ENCODE measurements at regions not wholly inside any gene's neighbourhood (a gene's known extent, or its start where the extent isn't known, plus 50 kb on each side); places are given as distances from the start of the nearest gene placed in this dataset.
"Not testable (repeated sequence)": the region's sequence is repeated elsewhere in the genome, so short reads cannot be mapped to it uniquely, and the experiment has no call there.

DNA sequence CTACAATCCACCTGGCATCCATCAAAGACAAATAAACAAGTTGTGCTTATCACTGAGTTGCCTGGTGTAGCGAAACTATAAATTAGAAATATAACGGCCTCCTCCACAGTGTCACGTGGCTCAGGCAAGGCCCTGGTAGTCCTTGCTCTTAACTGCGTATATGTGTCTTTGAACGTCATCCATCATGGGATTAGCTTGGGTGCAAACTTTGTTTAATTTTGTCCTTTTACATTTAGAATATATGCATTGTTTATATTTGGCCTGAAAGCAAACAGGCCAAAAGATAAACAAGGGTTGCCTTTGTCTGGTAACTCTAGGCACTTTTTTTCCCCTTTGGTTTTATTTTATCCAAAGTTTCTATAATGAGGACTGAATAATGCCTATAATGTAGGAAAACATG is 184.9 kb downstream of the KIT start:
- DNase-seq: no peak

DNA sequence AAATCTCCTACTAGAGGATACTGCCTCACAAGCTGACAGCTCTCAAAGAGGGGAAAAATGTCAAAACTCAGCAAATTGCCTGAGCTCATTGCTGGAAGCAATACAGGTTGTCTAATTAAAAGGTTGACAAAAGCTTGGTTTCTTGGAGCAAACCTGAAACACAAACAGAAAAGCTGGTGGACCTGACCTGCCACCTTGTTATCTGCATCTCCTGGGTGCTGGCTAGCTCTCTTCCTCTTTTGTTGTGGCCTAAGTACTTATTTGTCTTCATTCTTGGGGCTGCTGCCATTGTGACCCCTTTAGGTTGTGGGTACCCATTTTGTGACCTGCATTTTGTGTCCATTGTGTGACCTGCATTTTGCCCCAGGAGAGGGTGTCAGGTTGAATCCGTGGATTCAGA is 184.5 kb downstream of the KIT start:
- DNase-seq: no peak

DNA sequence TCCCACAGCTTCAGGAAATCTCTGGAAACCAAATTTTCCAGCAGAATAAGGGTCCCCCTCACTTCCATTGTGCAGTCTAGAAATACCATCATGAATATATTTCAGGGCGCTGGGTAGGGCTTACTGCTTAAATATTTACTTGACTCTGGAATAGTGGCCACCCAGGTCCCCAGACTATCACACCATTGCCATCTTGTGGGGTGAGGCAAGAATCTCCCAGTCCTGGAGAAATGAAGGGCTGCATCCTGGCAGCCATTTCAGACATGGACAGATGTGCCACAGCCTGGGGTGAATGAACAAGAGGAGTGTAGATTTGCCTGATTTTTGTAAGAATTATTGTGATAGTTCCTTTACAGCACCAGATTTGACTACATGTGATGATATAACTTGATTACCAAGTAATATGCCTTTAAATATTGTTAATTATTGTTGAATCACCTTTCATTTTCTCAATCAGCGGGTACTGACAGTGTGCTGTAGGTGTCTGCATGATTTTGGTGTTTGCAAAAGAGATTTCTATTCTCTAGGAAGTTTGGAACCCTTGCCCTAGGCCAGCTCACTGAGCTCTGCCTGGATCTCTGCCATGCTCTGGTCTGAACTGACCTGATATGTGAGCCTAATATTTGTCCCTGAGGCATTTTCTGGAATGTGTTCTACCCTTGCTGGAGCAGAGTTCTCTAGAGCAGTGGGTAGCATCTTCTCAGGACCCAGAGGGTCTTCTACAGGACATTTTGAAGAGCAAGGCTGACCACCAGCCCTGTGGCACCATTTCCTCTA is 183.4 kb downstream of the KIT start:
- no peak for DNase-seq

DNA sequence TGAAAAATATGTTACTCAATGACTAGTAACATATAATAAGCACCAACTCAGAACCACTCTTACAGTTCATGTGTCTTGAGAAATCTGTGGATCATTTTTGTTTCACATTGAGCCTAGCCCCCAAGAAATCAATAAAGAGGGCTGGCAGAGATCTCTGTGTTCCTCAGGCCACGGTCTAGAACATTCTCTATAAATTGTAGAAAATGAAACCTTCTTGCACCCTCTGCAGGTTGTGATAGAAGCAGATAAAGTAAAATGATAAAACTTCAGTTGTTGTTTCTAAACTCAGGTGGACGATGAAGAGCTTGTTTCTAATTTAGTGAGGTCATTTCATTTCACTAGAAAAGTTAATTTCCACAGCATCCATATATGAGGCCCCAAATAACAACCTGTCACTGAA is 182.7 kb downstream of the KIT start:
- no peak for DNase-seq

DNA sequence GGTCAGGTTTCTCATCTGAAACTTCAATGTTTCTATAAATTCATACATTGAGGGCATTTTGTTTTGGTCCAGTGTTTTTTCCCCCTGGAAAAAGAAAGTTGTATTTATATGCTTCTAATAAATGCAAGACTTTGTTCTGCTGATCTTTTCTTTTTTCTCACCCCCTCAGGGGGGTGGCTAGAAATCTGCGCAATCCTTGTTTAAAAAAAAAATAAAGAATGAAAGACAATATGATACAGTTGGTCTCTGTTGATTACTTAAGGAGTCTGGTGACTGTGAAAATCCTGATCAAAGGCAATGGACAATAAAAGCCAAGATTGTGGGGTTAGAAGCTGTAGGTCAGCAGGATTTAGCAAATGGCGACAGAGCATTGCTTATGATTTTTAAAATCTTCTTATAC is 180.5 kb downstream of the KIT start:
- DNase-seq: no peak

DNA sequence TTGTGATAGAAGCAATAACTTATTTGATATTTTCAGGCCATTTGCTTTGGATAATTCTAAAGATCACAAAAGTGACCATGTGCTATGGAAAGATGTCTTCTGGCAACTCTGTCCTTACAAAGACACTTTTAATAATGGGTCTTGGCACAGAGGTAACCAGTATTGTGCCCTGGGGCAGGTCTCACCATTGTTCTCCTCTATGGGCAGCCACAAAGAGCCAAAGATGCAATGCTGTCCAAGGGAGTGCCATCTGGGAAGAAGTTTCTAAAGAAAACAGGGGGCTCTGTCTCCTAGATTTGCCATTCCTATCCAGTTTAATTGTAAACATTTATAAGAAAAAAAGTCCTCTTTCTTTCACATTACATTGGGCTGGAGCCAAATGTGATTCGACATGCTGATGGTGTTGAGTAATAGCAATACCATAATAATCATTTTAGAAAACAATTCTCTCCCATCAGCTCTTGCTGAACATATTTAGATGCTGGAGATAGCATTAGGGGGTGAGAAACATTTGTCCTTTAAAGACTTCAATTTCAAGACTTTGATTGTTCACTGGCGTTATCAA is 179.9 kb downstream of the KIT start:
- no peak for DNase-seq

DNA sequence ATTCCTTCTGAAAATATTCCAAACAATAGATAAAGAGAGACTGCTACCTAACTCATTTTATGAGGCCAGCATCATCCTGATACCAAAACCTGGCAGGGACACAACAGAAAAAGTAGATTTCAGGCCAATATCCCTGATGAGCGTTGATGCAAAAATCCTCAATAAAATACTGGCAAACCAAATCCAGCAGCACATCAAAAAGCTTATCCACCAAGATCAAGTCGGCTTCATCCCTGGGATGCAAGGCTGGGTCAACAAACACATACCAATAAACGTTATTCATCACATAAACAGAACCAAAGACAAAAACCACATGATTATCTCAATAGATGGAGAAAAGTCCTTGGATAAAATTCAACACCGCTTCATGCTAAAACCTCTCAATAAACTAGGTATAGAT is 170.6 kb downstream of the KIT start:
- DNase-seq: not testable (repeated sequence)

DNA sequence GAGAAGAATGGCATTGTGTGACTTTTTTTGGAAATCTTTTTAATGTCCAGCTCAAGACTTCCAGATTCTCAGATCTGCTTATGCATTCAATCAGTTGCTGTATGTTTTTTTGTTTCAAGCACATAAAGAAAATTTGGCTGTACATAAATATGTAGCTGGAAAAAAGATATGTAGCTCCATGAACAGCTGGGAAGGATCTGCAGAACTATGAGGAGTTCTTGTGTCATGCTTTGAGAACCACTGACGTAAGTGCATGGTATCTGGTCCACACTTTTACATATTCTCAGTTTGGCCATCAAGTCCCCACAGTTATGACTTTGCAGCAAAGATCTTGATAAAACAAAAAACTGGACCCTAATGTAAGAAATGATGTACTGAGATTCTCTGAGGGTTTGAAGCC is 165.9 kb downstream of the KIT start:
- no peak for DNase-seq

DNA sequence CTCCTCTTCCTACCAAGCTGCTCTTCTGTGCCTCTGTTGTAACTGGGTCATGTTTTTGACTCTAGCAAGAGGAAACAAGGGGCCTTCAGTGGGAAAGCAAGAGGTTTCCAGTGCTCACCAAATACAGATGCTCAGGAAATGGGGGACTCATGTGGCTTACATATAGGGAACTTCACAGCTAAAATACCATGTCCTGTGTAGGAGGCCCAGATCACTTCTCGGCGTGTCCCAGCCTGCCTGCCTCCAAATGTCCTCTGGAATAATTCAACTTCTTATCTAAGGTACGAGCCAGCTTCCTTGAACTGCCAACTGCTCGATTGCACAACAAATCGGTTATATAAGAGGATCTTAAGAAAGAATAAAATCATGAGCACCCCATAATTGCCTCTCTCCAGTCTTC is 161.3 kb downstream of the KIT start:
- no peak for DNase-seq

DNA sequence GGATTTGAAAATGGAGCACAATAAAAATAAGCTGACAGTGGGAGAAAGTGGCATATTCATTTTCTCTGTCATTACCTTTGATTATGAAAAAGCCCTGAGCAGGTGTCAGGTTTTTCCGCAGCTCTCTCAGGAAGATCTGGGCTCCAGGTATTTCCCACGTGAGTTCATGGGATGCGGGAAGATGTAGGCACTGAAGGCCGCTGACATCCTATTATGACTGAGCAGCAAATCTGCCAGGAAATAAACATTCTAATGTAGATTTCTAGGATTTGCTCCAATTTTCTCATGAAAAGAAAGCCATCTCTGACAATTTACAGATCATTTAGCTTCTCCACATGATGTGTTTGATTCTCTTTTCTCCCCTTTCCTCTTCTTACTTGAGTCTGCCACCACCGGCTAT is 160.7 kb downstream of the KIT start:
- DNase-seq: no peak

DNA sequence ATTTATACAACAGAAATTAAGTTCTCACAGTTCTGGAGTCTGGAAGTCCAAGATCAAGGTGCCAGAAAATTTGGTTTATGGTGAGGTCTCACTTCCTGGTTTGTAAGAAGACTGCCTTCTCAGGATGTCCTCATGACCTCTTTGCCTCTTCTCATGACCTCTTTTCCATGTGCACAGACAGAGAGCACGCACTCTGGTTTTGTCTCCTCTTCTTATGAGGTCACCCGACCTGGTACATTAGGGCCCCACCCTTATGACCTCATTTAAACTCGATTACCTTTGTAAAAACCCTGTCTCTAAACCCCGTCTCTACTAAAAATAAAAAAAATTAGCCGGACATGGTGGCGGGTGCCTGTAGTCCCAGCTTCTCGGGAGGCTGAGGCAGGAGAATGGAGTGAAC is 155.9 kb downstream of the KIT start:
- no peak for DNase-seq

DNA sequence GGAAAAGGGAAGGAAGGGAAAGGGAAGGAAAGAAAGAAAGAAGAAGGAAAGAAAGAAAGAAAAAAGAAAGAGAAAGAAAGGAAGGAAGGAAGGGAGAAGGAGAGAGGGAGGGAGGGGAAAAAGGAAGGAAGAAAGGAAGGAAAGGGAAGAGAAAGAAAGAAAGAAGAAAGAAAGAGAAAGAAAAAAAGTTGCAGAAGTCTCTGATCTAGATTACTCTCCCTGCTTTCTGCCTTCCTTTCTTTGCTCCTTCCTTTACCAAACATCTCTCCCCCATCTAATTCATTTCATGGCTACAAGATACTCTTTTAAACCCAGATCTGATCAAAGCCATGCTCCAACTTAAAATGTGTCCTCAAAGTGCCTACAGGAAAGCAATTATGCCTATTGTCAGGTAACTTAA is 148.6 kb downstream of the KIT start:
- DNase-seq: no peak

DNA sequence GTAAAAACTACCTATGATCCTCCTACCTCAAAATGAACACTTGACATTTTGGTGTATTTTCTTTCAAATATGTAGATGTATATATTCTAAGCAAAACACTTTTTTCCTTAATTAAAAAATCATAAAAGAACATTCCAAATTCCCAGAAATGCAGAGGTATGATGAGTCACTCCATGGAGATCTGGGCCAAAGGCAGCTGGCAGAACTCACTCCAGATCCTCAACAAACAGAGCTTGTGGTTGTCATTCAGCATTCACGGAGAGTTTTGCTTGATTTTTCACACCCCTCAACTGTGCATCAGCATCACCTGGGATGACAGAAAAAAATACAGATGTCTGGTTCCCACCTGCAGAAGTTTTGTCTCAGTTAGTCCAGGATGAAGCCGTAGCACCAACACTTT is 144.6 kb downstream of the KIT start:
- DNase-seq: no peak

DNA sequence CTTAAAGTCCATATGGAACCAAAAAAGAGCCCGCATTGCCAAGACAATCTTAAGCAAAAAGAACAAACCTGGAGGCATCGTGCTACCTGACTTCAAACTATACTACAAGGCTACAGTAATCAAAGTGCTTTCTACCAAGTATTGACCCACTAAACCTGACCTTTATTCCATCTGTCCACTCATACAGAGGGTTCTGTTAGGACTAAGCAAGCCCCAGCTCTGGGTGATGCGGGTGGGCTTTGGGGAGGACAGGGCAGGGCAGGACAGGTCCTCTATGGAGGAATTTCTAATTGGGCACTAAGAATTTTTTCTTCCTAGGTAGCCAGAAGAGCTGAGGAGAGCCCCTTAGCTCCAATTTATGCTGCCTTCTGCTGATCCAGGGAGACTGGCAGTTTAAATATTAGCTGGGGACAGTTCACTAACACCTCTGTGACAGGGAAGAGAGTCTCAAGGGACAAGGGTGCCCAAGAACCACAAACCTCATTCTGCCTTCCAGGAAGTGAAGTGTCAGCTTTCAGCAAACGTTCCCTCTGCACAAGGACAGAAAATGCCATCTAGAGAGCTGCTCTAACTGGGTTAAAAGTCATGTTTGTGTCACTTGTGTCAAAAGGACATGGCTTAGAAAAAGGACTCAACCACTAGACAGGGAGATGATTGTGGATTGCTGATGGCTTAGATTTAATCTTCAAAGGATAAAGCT is 143.2 kb downstream of the KIT start:
- no peak for DNase-seq

DNA sequence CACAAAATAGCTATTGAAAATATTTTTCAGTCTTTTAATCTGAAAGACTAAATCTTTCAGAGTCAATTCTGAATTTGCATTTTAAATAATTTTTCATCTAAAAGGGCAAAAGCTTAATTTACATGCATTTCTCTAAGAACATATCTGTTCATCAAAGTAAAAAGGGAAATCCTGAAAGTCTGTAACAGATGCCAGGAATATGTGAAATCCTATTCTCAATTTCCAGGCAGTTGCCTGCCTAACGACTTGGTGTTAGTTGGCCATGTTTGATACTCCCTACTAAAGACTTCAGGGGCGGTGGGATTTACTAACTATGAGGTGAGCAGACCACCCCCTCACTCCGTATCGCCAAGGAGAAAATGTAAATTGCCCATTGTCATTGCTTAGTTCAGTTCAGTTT is 136.8 kb downstream of the KIT start:
- DNase-seq: no peak

DNA sequence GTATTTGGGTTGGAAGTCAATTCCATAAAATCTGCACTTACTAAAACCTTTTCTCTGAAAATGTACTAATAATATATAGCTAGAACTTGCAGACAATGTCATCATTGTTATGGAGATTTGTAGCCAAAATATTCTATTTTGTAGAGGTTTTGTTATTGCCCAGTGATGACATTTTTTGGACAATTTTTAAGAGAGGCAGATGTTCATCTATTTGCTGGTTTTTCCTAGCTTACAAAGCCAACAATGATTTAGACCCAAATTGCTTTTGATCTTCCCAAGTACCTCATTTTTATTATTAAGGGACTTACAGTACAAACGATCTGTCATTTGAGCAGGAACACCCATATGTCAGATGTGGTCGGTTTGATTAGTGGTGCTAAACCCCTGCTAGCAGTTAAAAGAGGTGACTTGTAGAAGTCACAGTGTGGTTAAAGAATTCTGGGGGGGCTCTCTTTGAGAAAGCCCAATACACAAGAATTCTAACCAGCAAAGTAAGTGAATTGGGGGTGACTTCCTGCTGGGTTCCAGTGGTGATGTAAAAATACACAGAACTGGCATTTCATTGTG is 136.2 kb downstream of the KIT start:
- DNase-seq: no peak

Data from DMS79 (cell line).